Body of pancreas (tissue), 4 donors: ENCODE measurements at regions not wholly inside any gene's neighbourhood (a gene's known extent, or its start where the extent isn't known, plus 50 kb on each side); places are given as distances from the start of the nearest gene placed in this dataset.

Source experiments
- ATAC-seq: fragments of 150-250 bp; one replicate; pipeline ENCODE4 v1.9.1; 2016
- DNase-seq, 4 donors: peaks; one replicate each; pipeline ENCODE4 v3.0.0-alpha.2; 2019
- H3K27ac ChIP-seq, 4 donors: fragments of 200-600 bp; sonication (generic); 1 replicate in 3 of 4; 2 replicates in 1 of 4; pipeline versions ENCODE4 v1.5.1 to v1.6.1; 2016 to 2019; ENCODE audit warnings: mild to moderate bottlenecking in 1 of 4, mixed read lengths in 1 of 4, moderate library complexity in 1 of 4
- H3K27me3 ChIP-seq, 2 donors: fragments of 200-600 bp; sonication (generic); one replicate each; pipeline ENCODE4 v1.6.0; 2016; ENCODE audit warnings: mild to moderate bottlenecking in 1 of 2
- H3K36me3 ChIP-seq, 2 donors: fragments of 200-600 bp; sonication (generic); replicated peaks in 1 of 2; 2 replicates each; pipeline ENCODE4 v1.5.1; 2016; ENCODE audit warnings: low read depth in 2 of 2; ENCODE audit not compliant: insufficient read depth in 1 of 2
- H3K4me1 ChIP-seq: fragments of 200-600 bp; sonication (generic); one replicate; pipeline ENCODE4 v1.6.0; 2016
- H3K4me3 ChIP-seq, 2 donors: fragments of 200-600 bp; sonication (generic); 1 replicate in 1 of 2; 2 replicates in 1 of 2; pipeline ENCODE4 v1.5.1; 2016 to 2019
- H3K9me3 ChIP-seq, 3 donors: fragments of 200-600 bp; sonication (generic); 1 replicate in 2 of 3; 2 replicates in 1 of 3; pipeline ENCODE4 v1.5.1; 2016
- POLR2A ChIP-seq, 3 donors: fragments of 450-650 bp; IDR thresholded peaks; one replicate each; pipeline ENCODE4 v1.6.1; 2016; ENCODE audit warnings: antibody characterized with exemption in 3 of 3, mild to moderate bottlenecking in 2 of 3
- WGBS, 2 donors: methylation state at CpG; one replicate each; pipeline ENCODE4 v1.1.5; 2017; 5-methylcytosine and 5-hydroxymethylcytosine counted together
- intact Hi-C: fragments of 100-400 bp; cut with DNase I; formaldehyde crosslinking; loops from one replicate; pipeline ENCODE4 v1.15.1; 2023
- TF ChIP-seq, protein P1 (sequence below), 7 experiments: fragments of 450-650 bp in 4 of 7; fragments of 200-600 bp in 3 of 7; sonication (generic) in 3 of 7; IDR thresholded peaks; one replicate each; pipeline ENCODE4 v1.5.1; 2016 to 2019; ENCODE audit warnings: antibody characterized with exemption in 7 of 7

DNA sequence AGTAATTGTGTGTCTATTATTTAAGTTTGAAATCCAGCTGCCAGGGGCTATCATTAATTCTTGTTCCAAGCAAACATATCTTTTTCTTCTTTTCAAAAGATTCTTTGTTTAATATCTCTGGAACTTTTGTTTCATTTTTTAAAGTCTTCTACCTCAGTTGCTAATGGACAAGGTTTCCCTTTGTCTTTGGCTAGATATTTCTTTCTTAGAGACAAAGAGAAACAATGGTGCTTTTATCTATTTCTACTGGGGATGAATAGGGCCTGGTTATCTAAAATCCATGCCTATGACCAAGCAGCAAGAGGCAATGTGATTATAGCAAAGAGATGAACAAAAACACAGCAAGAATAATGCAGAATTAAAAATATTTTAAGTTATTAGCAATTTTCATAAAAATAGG lies 661.3 kb upstream of the KLF12 start:
- TF ChIP-seq, protein P1, sequence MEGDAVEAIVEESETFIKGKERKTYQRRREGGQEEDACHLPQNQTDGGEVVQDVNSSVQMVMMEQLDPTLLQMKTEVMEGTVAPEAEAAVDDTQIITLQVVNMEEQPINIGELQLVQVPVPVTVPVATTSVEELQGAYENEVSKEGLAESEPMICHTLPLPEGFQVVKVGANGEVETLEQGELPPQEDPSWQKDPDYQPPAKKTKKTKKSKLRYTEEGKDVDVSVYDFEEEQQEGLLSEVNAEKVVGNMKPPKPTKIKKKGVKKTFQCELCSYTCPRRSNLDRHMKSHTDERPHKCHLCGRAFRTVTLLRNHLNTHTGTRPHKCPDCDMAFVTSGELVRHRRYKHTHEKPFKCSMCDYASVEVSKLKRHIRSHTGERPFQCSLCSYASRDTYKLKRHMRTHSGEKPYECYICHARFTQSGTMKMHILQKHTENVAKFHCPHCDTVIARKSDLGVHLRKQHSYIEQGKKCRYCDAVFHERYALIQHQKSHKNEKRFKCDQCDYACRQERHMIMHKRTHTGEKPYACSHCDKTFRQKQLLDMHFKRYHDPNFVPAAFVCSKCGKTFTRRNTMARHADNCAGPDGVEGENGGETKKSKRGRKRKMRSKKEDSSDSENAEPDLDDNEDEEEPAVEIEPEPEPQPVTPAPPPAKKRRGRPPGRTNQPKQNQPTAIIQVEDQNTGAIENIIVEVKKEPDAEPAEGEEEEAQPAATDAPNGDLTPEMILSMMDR (IDR thresholded peaks at IDR 0.05) = no peak
- no peak for TF ChIP-seq POLR2A (IDR thresholded peaks at IDR 0.05)
- DNase-seq (no peak), ATAC-seq (no peak)
- Histone ChIP-seq H3K27me3 (no peaks in the 10 kb centered on the region), H3K9me3 (no peaks in the 10 kb centered on the region), H3K36me3 (no peaks in the 10 kb centered on the region), H3K27ac (no peak overlapping the region), H3K4me1 (no peaks in the 10 kb centered on the region), H3K4me3 (no peak overlapping the region)
- intact Hi-C loops = no loop called here

DNA sequence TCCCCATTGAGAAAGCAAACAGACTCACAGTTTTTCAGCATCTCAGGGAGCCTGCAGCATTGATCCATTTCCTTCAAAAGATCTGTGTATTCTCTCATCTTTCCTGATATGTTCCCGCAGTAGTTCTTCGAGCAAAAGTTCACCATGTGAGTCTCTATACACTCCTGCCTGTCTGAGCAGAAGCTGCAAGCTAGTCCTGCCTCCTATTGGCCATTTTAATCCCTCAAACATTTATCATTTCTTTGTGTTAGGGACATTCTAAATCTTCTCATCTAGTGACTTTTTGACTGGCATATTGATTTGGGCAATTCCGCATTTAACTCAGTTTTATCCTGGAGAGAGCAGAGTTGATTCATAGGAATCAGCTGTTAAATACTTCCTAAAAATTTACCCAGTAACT lies 660.4 kb upstream of the KLF12 start:
- Histone ChIP-seq H3K9me3 (no peaks in the 10 kb centered on the region), H3K4me3 (no peak overlapping the region)

DNA sequence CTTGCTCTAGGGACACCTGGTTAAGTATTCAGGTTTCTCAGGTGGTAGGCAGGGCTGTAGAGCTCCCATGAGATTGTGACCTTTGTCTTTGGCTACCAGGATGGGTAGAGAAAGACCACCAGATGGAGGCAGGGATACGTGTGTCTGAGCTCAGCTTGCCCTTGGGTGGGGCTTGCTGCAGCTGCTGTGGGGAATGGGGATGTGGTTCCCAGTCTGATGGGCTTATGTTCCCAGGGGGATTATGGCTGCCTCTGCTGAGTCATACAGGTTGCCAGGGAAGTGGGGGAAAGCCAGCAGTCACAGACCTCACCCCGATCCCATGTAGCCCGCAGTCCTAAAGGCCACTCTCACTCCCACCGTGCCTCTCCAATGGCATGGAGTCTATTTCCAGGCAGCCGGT lies 659.9 kb upstream of the KLF12 start:
- ATAC-seq = no peak
- WGBS, 2 donors = 80 to 94% methylated on average over 1 to 5 of the region's 5 CpGs
- intact Hi-C loops = no loop called here

More for the DNA sequence above, 660.4 kb upstream of the KLF12 start:
- intact Hi-C loops = no loop called here
- H3K4me1 ChIP-seq = no peaks in the 10 kb centered on the region
- TF ChIP-seq, protein P1 (IDR thresholded peaks at IDR 0.05) = no peak
- TF ChIP-seq POLR2A (IDR thresholded peaks at IDR 0.05) = no peak
- no peak for DNase-seq
- 58 to 79% methylated on average over 3 of the region's 3 CpGs for WGBS, 2 donors
- no peak overlapping the region for H3K27ac ChIP-seq
- H3K36me3 ChIP-seq = no peaks in the 10 kb centered on the region
- ATAC-seq = no peak
- no peaks in the 10 kb centered on the region for H3K27me3 ChIP-seq

DNA sequence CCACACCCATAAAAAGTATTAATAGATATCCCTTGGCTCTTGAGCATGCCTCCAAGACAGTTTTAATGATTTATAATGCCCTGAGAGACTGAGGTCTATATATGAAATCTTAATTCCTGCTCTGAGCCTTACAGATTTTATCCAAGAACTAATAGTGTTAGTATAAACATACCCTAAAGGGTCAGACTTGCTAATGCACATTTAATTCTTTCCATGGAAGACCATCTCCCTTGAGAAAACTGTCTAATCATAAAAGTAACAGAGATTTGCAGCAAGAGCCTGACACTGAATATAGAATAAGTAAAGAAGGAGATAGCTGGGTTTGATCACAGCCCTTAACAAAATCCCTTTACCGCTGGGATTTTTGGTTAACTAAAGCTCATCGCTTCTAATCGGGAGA lies 650.8 kb upstream of the KLF12 start:
- 79% methylated on average over 3 of the region's 3 CpGs for WGBS, 2 donors
- H3K4me1 ChIP-seq = no peaks in the 10 kb centered on the region
- no peak for DNase-seq
- H3K36me3 ChIP-seq = no peaks in the 10 kb centered on the region
- no peak for ATAC-seq
- no peaks in the 10 kb centered on the region for H3K9me3 ChIP-seq
- intact Hi-C loops = no loop called here
- TF ChIP-seq, protein P1 (IDR thresholded peaks at IDR 0.05) = no peak
- no peak for TF ChIP-seq POLR2A (IDR thresholded peaks at IDR 0.05)
- no peaks in the 10 kb centered on the region for H3K27me3 ChIP-seq
- no peak overlapping the region for H3K4me3 ChIP-seq
- no peak overlapping the region for H3K27ac ChIP-seq

More for the DNA sequence above, 659.9 kb upstream of the KLF12 start:
- TF ChIP-seq, protein P1 (IDR thresholded peaks at IDR 0.05) = no peak
- TF ChIP-seq POLR2A (IDR thresholded peaks at IDR 0.05) = no peak
- H3K27ac ChIP-seq = no peak overlapping the region
- no peaks in the 10 kb centered on the region for H3K4me1 ChIP-seq
- DNase-seq = no peak
- no peak overlapping the region for H3K4me3 ChIP-seq
- H3K36me3 ChIP-seq = no peaks in the 10 kb centered on the region
- no peaks in the 10 kb centered on the region for H3K27me3 ChIP-seq
- no peaks in the 10 kb centered on the region for H3K9me3 ChIP-seq

DNA sequence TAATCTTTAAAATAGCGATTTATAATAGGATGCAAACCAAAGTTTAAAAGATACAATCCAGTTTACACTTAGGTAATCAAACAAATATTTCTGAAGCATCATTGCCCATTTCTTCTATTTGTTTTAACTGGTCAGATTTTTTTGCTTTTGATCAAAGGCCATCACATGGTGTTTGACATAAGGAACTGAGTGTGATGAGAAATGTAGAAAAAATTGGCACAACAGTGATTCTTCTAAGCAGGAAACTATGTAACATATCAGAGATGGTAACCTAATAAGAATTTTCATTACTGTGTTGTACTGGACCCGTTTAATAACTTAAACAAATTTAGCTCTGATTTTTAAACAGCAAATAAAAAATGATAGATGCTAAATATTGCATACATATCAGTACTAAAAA lies 644.7 kb upstream of the KLF12 start:
- H3K27ac ChIP-seq = no peak overlapping the region
- no peak for TF ChIP-seq POLR2A (IDR thresholded peaks at IDR 0.05)
- TF ChIP-seq, protein P1 (IDR thresholded peaks at IDR 0.05) = no peak
- no peaks in the 10 kb centered on the region for H3K4me1 ChIP-seq
- no peak for ATAC-seq
- H3K36me3 ChIP-seq = no peaks in the 10 kb centered on the region
- WGBS, 2 donors = 38 to 43% methylated on average over 2 of the region's 2 CpGs
- intact Hi-C loops = no loop called here
- H3K27me3 ChIP-seq = no peaks in the 10 kb centered on the region
- H3K4me3 ChIP-seq = no peak overlapping the region
- H3K9me3 ChIP-seq = no peaks in the 10 kb centered on the region
- DNase-seq = no peak
